Trophoblast cell (in vitro differentiated cells and primary cell): ENCODE measurements at regions not wholly inside any gene's neighbourhood (a gene's known extent, or its start where the extent isn't known, plus 50 kb on each side); places are given as distances from the start of the nearest gene placed in this dataset.
A peak's percentile ranks its signal among the peaks of the same experiment; 100 is the strongest.
"Not testable (repeated sequence)": the region's sequence is repeated elsewhere in the genome, so short reads cannot be mapped to it uniquely, and the experiment has no call there.

ENCODE experiments used
- DNase-seq, 2 donors: peaks; one replicate each; pipeline ENCODE4 v3.0.0-alpha.2; 2016
- H2AFZ ChIP-seq: 2 replicates; pipeline ENCODE4 v1.6.1; 2013; ENCODE audit warnings: low read length, moderate library complexity, mild to moderate bottlenecking; ENCODE audit not compliant: insufficient read depth, poor library complexity
- H2AK5ac ChIP-seq: 2 replicates; pipeline ENCODE4 v1.6.1; 2013; ENCODE audit warnings: mild to moderate bottlenecking, low read length
- H2BK120ac ChIP-seq: 2 replicates; pipeline ENCODE4 v1.6.1; 2013; ENCODE audit warnings: low read length, mild to moderate bottlenecking, moderate library complexity; ENCODE audit not compliant: insufficient read depth, poor library complexity
- H2BK12ac ChIP-seq: 2 replicates; pipeline ENCODE4 v1.6.1; 2013; ENCODE audit warnings: mild to moderate bottlenecking, low read length, moderate library complexity
- H2BK5ac ChIP-seq: 2 replicates; pipeline ENCODE4 v1.6.1; 2013; ENCODE audit warnings: low read length, low read depth, moderate library complexity, mild to moderate bottlenecking; ENCODE audit not compliant: poor library complexity
- H3K14ac ChIP-seq: 2 replicates; pipeline ENCODE4 v1.6.1; 2013; ENCODE audit warnings: mild to moderate bottlenecking, low read length
- H3K18ac ChIP-seq: 2 replicates; pipeline ENCODE4 v1.6.1; 2013; ENCODE audit warnings: mild to moderate bottlenecking, low read length
- H3K23ac ChIP-seq: 2 replicates; pipeline ENCODE4 v1.6.1; 2013; ENCODE audit warnings: low read length
- H3K27ac ChIP-seq: 2 replicates; pipeline ENCODE4 v1.5.1; 2013; ENCODE audit warnings: low read depth, mild to moderate bottlenecking, inconsistent platforms, low read length, moderate library complexity
- H3K27me3 ChIP-seq: 2 replicates; pipeline ENCODE4 v1.6.1; 2013; ENCODE audit warnings: inconsistent platforms, mild to moderate bottlenecking, low read length, moderate library complexity; ENCODE audit not compliant: insufficient read depth
- H3K36me3 ChIP-seq, 2 experiments: 1 replicate in 1 of 2; 2 replicates in 1 of 2; pipeline ENCODE4 v1.6.1; 2013; ENCODE audit warnings: low read length in 2 of 2, mild to moderate bottlenecking in 2 of 2, moderate library complexity in 1 of 2; ENCODE audit not compliant: insufficient read depth in 2 of 2, control insufficient read depth in 1 of 2
- H3K4ac ChIP-seq: 2 replicates; pipeline ENCODE4 v1.6.1; 2013; ENCODE audit warnings: low read depth, mild to moderate bottlenecking, low read length, moderate library complexity
- H3K4me1 ChIP-seq, 2 experiments: 1 replicate in 1 of 2; 2 replicates in 1 of 2; pipeline ENCODE4 v1.6.1; 2013; ENCODE audit warnings: low read length in 2 of 2, mild to moderate bottlenecking in 2 of 2, moderate library complexity in 1 of 2; ENCODE audit not compliant: insufficient read depth in 2 of 2, control insufficient read depth in 1 of 2
- H3K4me2 ChIP-seq: 2 replicates; pipeline ENCODE4 v1.6.1; 2013; ENCODE audit warnings: inconsistent platforms, mild to moderate bottlenecking, low read length, moderate library complexity
- H3K4me3 ChIP-seq: 2 replicates; pipeline ENCODE4 v1.5.1; 2013; ENCODE audit warnings: mild to moderate bottlenecking, low read depth, low read length, inconsistent platforms
- H3K79me1 ChIP-seq: one replicate; pipeline ENCODE4 v1.6.1; 2013; ENCODE audit warnings: low read length
- H3K79me2 ChIP-seq: 2 replicates; pipeline ENCODE4 v1.6.1; 2013; ENCODE audit warnings: low read length, mild to moderate bottlenecking; ENCODE audit not compliant: control insufficient read depth, insufficient read depth, poor library complexity
- H3K9ac ChIP-seq: 2 replicates; pipeline ENCODE4 v1.6.1; 2013; ENCODE audit warnings: mild to moderate bottlenecking, low read length
- H3K9me3 ChIP-seq: 2 replicates; pipeline ENCODE4 v1.6.1; 2013; ENCODE audit warnings: low read depth, mild to moderate bottlenecking, control low read depth, inconsistent platforms, low read length; ENCODE audit not compliant: insufficient read depth
- H4K12ac ChIP-seq: 2 replicates; pipeline ENCODE4 v1.6.1; 2013; ENCODE audit warnings: low read depth, mild to moderate bottlenecking, low read length, moderate library complexity
- H4K8ac ChIP-seq: 2 replicates; pipeline ENCODE4 v1.6.1; 2013; ENCODE audit warnings: low read depth, mild to moderate bottlenecking, low read length, moderate library complexity
- H4K91ac ChIP-seq: one replicate; pipeline ENCODE4 v1.6.1; 2013; ENCODE audit warnings: low read depth, mild to moderate bottlenecking, low read length, moderate library complexity
- WGBS: extraction: QIAGEN DNeasy Blood & Tissue Kit; methylation state at CpG from one replicate; pipeline ENCODE4 v1.1.7; 2013; ENCODE audit warnings: missing lambda C conversion rate; ENCODE audit not compliant: insufficient read length, insufficient coverage; ENCODE audit errors: extremely low coverage; 5-methylcytosine and 5-hydroxymethylcytosine counted together

- Histone ChIP-seq H3K36me3 (no peaks in the 10 kb centered on the region), H3K27ac (no peak overlapping the region), H4K12ac (no peak overlapping the region), H2AFZ (no peak overlapping the region), H3K4me1 (no peaks in the 10 kb centered on the region), H3K27me3 (no peaks in the 10 kb centered on the region), H3K79me1 (no peaks in the 10 kb centered on the region), H3K79me2 (no peaks in the 10 kb centered on the region), H4K91ac (no peak overlapping the region), H3K9me3 (no peaks in the 10 kb centered on the region), H3K14ac (no peak overlapping the region), H3K4me3 (no peak overlapping the region), H3K23ac (no peak overlapping the region), H2BK120ac (no peak overlapping the region), H2BK5ac (no peak overlapping the region), H3K4ac (no peak overlapping the region), H2AK5ac (no peak overlapping the region), H3K9ac (no peak overlapping the region), H4K8ac (no peak overlapping the region), H3K18ac (no peak overlapping the region), H3K4me2 (no peak overlapping the region), H2BK12ac (no peak overlapping the region)
- WGBS: no CpG with 5 or more reads among the region's 10 CpGs
- DNase-seq: no peak
Measured at GRCh38 chr9:126183266-126183665, 143.4 kb upstream of the MVB12B start.

- not testable (repeated sequence) for H4K91ac ChIP-seq, H3K4me2 ChIP-seq, H3K27me3 ChIP-seq, H3K4ac ChIP-seq, H3K4me1 ChIP-seq, H2BK5ac ChIP-seq, H2BK120ac ChIP-seq, H4K12ac ChIP-seq, H3K18ac ChIP-seq, H3K9ac ChIP-seq, H3K4me3 ChIP-seq, H2BK12ac ChIP-seq, H3K79me2 ChIP-seq, H3K14ac ChIP-seq, H3K27ac ChIP-seq, H3K79me1 ChIP-seq, H2AFZ ChIP-seq, H3K23ac ChIP-seq, H2AK5ac ChIP-seq, H4K8ac ChIP-seq, H3K9me3 ChIP-seq, H3K36me3 ChIP-seq, DNase-seq
- WGBS: no CpG with 5 or more reads among the region's 2 CpGs
Measured at GRCh38 chr9:126190994-126191393, 135.6 kb upstream of the MVB12B start.

- Histone ChIP-seq H3K79me1 (no peaks in the 10 kb centered on the region), H2BK12ac (no peak overlapping the region), H3K9ac (no peak overlapping the region), H4K12ac (no peak overlapping the region), H2BK120ac (no peak overlapping the region), H3K36me3 (no peaks in the 10 kb centered on the region), H2AFZ (no peak overlapping the region), H3K9me3 (peaks cover 3% of the 10 kb centered on the region), H2AK5ac (no peak overlapping the region), H3K18ac (no peak overlapping the region), H2BK5ac (no peak overlapping the region), H4K91ac (no peak overlapping the region), H3K4me3 (no peak overlapping the region), H3K4me2 (no peak overlapping the region), H3K79me2 (no peaks in the 10 kb centered on the region), H3K4me1 (no peaks in the 10 kb centered on the region), H4K8ac (no peak overlapping the region), H3K4ac (no peak overlapping the region), H3K27ac (no peak overlapping the region), H3K14ac (no peak overlapping the region), H3K23ac (no peak overlapping the region), H3K27me3 (no peaks in the 10 kb centered on the region)
- DNase-seq: no peak
- WGBS: no CpG with 5 or more reads among the region's 4 CpGs
Measured at GRCh38 chr9:126198854-126199253, 127.8 kb upstream of the MVB12B start.

GRCh38 chr9:126203313-126203712, 123.3 kb upstream of the MVB12B start:
- Histone ChIP-seq H3K79me2 (no peaks in the 10 kb centered on the region), H3K9ac (no peak overlapping the region), H3K4me2 (no peak overlapping the region), H3K4me1 (no peaks in the 10 kb centered on the region), H4K12ac (no peak overlapping the region), H2BK12ac (no peak overlapping the region), H3K27ac (no peak overlapping the region), H3K9me3 (peaks cover 4% of the 10 kb centered on the region), H3K36me3 (no peaks in the 10 kb centered on the region), H2AFZ (no peak overlapping the region), H3K14ac (no peak overlapping the region), H2AK5ac (no peak overlapping the region), H3K27me3 (no peaks in the 10 kb centered on the region), H3K79me1 (no peaks in the 10 kb centered on the region), H3K4me3 (no peak overlapping the region), H2BK5ac (no peak overlapping the region), H4K8ac (no peak overlapping the region), H3K18ac (no peak overlapping the region), H3K4ac (no peak overlapping the region), H4K91ac (no peak overlapping the region), H2BK120ac (no peak overlapping the region), H3K23ac (no peak overlapping the region)
- no CpG with 5 or more reads among the region's 5 CpGs for WGBS
- DNase-seq: peak in 1 of 2 donors; percentile 20
